ENCODE measurements at regions not wholly inside any gene's neighbourhood (a gene's known extent, or its start where the extent isn't known, plus 50 kb on each side); places are given as distances from the start of the nearest gene placed in this dataset.

- no peak for TF ChIP-seq OSR1 (CRISPR knock-in tag; IDR thresholded peaks at IDR 0.05)
- TF ChIP-seq SNAI2 (CRISPR knock-in tag; IDR thresholded peaks at IDR 0.05) = no peak
- TF ChIP-seq TOX (CRISPR knock-in tag; IDR thresholded peaks at IDR 0.05; ENCODE audit: borderline replicate concordance) = no peak
- no peak for TF ChIP-seq ISL1 (CRISPR knock-in tag; IDR thresholded peaks at IDR 0.05)
- TF ChIP-seq ZNF70 (CRISPR knock-in tag; IDR thresholded peaks at IDR 0.05) = no peak
- no peak for TF ChIP-seq RARB (CRISPR knock-in tag; IDR thresholded peaks at IDR 0.05)
- TF ChIP-seq CSDC2 (CRISPR knock-in tag; IDR thresholded peaks at IDR 0.05) = no peak
- no peak for TF ChIP-seq ARNTL (CRISPR knock-in tag; IDR thresholded peaks at IDR 0.05; ENCODE audit: borderline replicate concordance, low read depth)
- no peak for TF ChIP-seq TSHZ2 (CRISPR knock-in tag; IDR thresholded peaks at IDR 0.05)
- TF ChIP-seq ZFP30 (CRISPR knock-in tag; IDR thresholded peaks at IDR 0.05) = no peak
Measured at GRCh38 chr4:136328131-136328530, 1204.2 kb downstream of the PCDH18 start.

Measured in SK-N-SH treated with all-trans-retinoic acid at 6 μM for 48 hours (cell line).